A673 (cell line): ENCODE measurements at regions not wholly inside any gene's neighbourhood (a gene's known extent, or its start where the extent isn't known, plus 50 kb on each side); places are given as distances from the start of the nearest gene placed in this dataset.

Experiments used
- BruUV-seq: library from RNA; stranded (reverse); fragments of 400-500 nt; replicated peaks from 2 replicates; lab custom pipeline; 2021; lab: Mats Ljungman, UMichigan
- CTCF ChIA-PET: fragments of 300-600 bp; sonication (Branson Sonifier 250); formaldehyde crosslinking; loops from one replicate; lab custom pipeline; 2022; ENCODE audit warnings: antibody characterized with exemption; lab: Charles Lee
- POLR2A ChIA-PET: fragments of 300-600 bp; sonication (Branson Sonifier 250); formaldehyde crosslinking; loops from one replicate; lab custom pipeline; 2022; ENCODE audit warnings: antibody characterized with exemption; ENCODE audit not compliant: low non-redundant PET; lab: Charles Lee
- DNase-seq: peaks from one replicate; pipeline ENCODE4 v3.0.0-alpha.2; 2015; ENCODE audit warnings: low spot score
- H3K27ac ChIP-seq: fragments of 200-600 bp; sonication (generic); 2 replicates; pipeline ENCODE4 v1.5.1; 2016; ENCODE audit warnings: mixed run types, low read depth, mild to moderate bottlenecking, mixed read lengths, antibody characterized with exemption, low read length; ENCODE audit not compliant: poor library complexity, severe bottlenecking
- H3K27me3 ChIP-seq: fragments of 200-600 bp; sonication (generic); replicated peaks from 2 replicates; pipeline ENCODE4 v1.6.1; 2017; ENCODE audit warnings: mixed run types, low read depth, mild to moderate bottlenecking, mixed read lengths, antibody characterized with exemption, low read length; ENCODE audit not compliant: insufficient read depth, poor library complexity
- H3K36me3 ChIP-seq: fragments of 200-600 bp; sonication (generic); 2 replicates; pipeline ENCODE4 v1.6.1; 2016; ENCODE audit warnings: mixed run types, mild to moderate bottlenecking, mixed read lengths, antibody characterized with exemption, low read length; ENCODE audit not compliant: insufficient read depth, poor library complexity, severe bottlenecking
- H3K4me1 ChIP-seq: fragments of 200-600 bp; sonication (generic); 2 replicates; pipeline ENCODE4 v1.6.1; 2017; ENCODE audit warnings: mixed run types, mild to moderate bottlenecking, mixed read lengths, antibody characterized with exemption, low read length; ENCODE audit not compliant: insufficient read depth, poor library complexity, severe bottlenecking
- H3K4me3 ChIP-seq: fragments of 200-600 bp; sonication (generic); 2 replicates; pipeline ENCODE4 v1.5.1; 2016; ENCODE audit warnings: low read depth, mixed run types, mild to moderate bottlenecking, mixed read lengths, low read length; ENCODE audit not compliant: poor library complexity, severe bottlenecking
- H3K9me3 ChIP-seq: fragments of 200-600 bp; sonication (generic); 2 replicates; pipeline ENCODE4 v1.6.1; 2016; ENCODE audit warnings: mixed run types, low read depth, mild to moderate bottlenecking, mixed read lengths, antibody characterized with exemption, low read length; ENCODE audit not compliant: poor library complexity, severe bottlenecking
- EZH2 ChIP-seq: fragments of 200-600 bp; sonication (generic); IDR thresholded peaks from 2 replicates; pipeline ENCODE4 v1.6.1; 2017; ENCODE audit warnings: borderline replicate concordance, low read depth, mild to moderate bottlenecking, mixed read lengths, antibody characterized with exemption, low read length; ENCODE audit not compliant: poor library complexity, severe bottlenecking
- intact Hi-C: fragments of 100-400 bp; cut with micrococcal nuclease; formaldehyde crosslinking; loops from one replicate; pipeline ENCODE4 v1.10.0; 2022; ENCODE audit not compliant: unreplicated experiment
- TF ChIP-seq, protein P1 (sequence below): fragments of 300-800, 200-600 bp; sonication (generic); conservative IDR thresholded peaks from 2 replicates; pipeline ENCODE4 v1.5.1; 2017; ENCODE audit warnings: low read depth, mild to moderate bottlenecking, antibody characterized with exemption, low read length, moderate library complexity, mixed read lengths

DNA sequence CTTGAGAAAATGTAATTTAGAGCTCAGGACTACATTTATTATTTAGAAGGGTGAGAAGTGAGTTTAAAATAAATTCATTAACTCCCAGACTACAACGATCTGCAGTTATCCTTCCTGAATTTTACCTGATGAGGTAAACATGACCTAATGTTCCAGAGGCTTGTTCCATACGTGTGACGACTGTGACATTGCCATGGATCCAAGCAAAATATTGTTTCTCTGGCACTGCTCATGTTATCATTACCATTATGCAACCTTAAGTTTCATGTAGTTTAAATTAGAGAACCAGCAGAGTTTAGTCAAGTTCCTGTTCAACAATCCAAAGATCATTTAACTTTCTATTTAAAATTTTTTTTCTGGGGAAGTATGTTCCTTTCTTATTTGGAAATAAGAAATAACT, 279.6 kb downstream of the KLF5 start:
- CTCF ChIA-PET: no interaction called here
- DNase-seq: no peak
- no peak overlapping the region for H3K27ac ChIP-seq
- no peaks in the 10 kb centered on the region for H3K9me3 ChIP-seq
- POLR2A ChIA-PET: no interaction called here
- H3K27me3 ChIP-seq: no peaks in the 10 kb centered on the region
- H3K36me3 ChIP-seq: no peaks in the 10 kb centered on the region
- H3K4me3 ChIP-seq: no peak overlapping the region
- no TSS peak for BruUV-seq
- intact Hi-C loops: loop anchor here (10.0 kb wide), 2 partner anchors 274 to 346 kb away; no protein-coding TSS in a partner anchor
- H3K4me1 ChIP-seq: peaks cover 27% of the 10 kb centered on the region
- TF ChIP-seq, protein P1, sequence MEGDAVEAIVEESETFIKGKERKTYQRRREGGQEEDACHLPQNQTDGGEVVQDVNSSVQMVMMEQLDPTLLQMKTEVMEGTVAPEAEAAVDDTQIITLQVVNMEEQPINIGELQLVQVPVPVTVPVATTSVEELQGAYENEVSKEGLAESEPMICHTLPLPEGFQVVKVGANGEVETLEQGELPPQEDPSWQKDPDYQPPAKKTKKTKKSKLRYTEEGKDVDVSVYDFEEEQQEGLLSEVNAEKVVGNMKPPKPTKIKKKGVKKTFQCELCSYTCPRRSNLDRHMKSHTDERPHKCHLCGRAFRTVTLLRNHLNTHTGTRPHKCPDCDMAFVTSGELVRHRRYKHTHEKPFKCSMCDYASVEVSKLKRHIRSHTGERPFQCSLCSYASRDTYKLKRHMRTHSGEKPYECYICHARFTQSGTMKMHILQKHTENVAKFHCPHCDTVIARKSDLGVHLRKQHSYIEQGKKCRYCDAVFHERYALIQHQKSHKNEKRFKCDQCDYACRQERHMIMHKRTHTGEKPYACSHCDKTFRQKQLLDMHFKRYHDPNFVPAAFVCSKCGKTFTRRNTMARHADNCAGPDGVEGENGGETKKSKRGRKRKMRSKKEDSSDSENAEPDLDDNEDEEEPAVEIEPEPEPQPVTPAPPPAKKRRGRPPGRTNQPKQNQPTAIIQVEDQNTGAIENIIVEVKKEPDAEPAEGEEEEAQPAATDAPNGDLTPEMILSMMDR: no peak
- TF ChIP-seq EZH2: no peak

DNA sequence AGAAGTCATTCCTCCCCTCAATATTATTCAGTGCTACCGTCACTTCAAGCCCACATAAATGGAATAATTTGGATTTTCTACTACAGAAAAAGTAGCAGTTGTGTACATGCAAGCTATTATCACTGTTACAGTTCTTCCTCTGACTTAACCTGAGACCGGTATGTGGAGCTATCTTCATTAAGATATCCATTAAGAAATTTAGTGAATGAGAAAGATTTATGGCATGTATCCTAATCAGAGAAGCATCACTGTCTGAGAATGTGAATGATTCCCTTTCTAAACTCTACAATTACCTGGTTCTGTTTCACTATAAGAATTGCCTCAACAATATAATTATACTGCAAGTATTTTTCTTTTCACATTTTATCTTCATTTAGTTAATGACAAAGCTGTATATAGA, 278.7 kb downstream of the KLF5 start:
- no peak for DNase-seq
- H3K4me1 ChIP-seq: peaks cover 27% of the 10 kb centered on the region
- POLR2A ChIA-PET: no interaction called here
- TF ChIP-seq, protein P1: no peak
- TF ChIP-seq EZH2: no peak
- no peaks in the 10 kb centered on the region for H3K36me3 ChIP-seq
- no TSS peak for BruUV-seq
- no peaks in the 10 kb centered on the region for H3K27me3 ChIP-seq
- H3K4me3 ChIP-seq: no peak overlapping the region
- H3K9me3 ChIP-seq: no peaks in the 10 kb centered on the region
- intact Hi-C loops: loop anchor here (10.0 kb wide), 2 partner anchors 273 to 347 kb away; no protein-coding TSS in a partner anchor
- CTCF ChIA-PET: no interaction called here
- H3K27ac ChIP-seq: no peak overlapping the region

GRCh38 chr13:73336773-73337172, 278.0 kb downstream of the KLF5 start:
- Histone ChIP-seq H3K9me3 (no peaks in the 10 kb centered on the region), H3K4me1 (peaks cover 27% of the 10 kb centered on the region), H3K36me3 (no peaks in the 10 kb centered on the region), H3K27me3 (no peaks in the 10 kb centered on the region), H3K27ac (no peak overlapping the region), H3K4me3 (no peak overlapping the region)
- TF ChIP-seq EZH2: no peak
- TF ChIP-seq, protein P1: no peak
- intact Hi-C loops: loop anchor here (10.0 kb wide), 2 partner anchors 272 to 348 kb away; no protein-coding TSS in a partner anchor
- no TSS peak for BruUV-seq
- ChIA-PET POLR2A (no interaction called here), CTCF (no interaction called here)
- DNase-seq: no peak
